ENCODE measurements at regions not wholly inside any gene's neighbourhood (a gene's known extent, or its start where the extent isn't known, plus 50 kb on each side); places are given as distances from the start of the nearest gene placed in this dataset.

- no peak for TF ChIP-seq CTCF (IDR thresholded peaks at IDR 0.05; ENCODE audit: low read depth, low read length)
- no peak for DNase-seq (ENCODE audit: low read depth in 2 of 2)
- H3K4me3 ChIP-seq (replicated peaks in 1 of 2; ENCODE audit: low read depth in 2 of 2, low read length in 2 of 2): no peak overlapping the region
Observed at GRCh38 chr18:38362286-38362792, 796.7 kb upstream of the CELF4 start.

- TF ChIP-seq CTCF (IDR thresholded peaks at IDR 0.05; ENCODE audit: low read depth, low read length): no peak
- DNase-seq (ENCODE audit: low read depth in 2 of 2): no peak
- H3K4me3 ChIP-seq (replicated peaks in 1 of 2; ENCODE audit: low read depth in 2 of 2, low read length in 2 of 2): no peak overlapping the region
Observed at GRCh38 chr18:38358805-38359657, 793.4 kb upstream of the CELF4 start.

- H3K4me3 ChIP-seq (replicated peaks in 1 of 2; ENCODE audit: low read depth in 2 of 2, low read length in 2 of 2): no peak overlapping the region
- TF ChIP-seq CTCF (IDR thresholded peaks at IDR 0.05; ENCODE audit: low read depth, low read length): no peak
- no peak for DNase-seq (ENCODE audit: low read depth in 2 of 2)
Observed at GRCh38 chr18:38353149-38353548, 787.6 kb upstream of the CELF4 start.

GRCh38 chr18:38350141-38350540 lies 784.5 kb upstream of the CELF4 start:
- DNase-seq (ENCODE audit: low read depth in 2 of 2): no peak
- no peak for TF ChIP-seq CTCF (IDR thresholded peaks at IDR 0.05; ENCODE audit: low read depth, low read length)
- H3K4me3 ChIP-seq (replicated peaks in 1 of 2; ENCODE audit: low read depth in 2 of 2, low read length in 2 of 2): no peak overlapping the region

GRCh38 chr18:38330573-38330972 lies 765.0 kb upstream of the CELF4 start:
- no peak for TF ChIP-seq CTCF (IDR thresholded peaks at IDR 0.05; ENCODE audit: low read depth, low read length)
- no peak for DNase-seq (ENCODE audit: low read depth in 2 of 2)
- H3K4me3 ChIP-seq (replicated peaks in 1 of 2; ENCODE audit: low read depth in 2 of 2, low read length in 2 of 2): no peak overlapping the region

GRCh38 chr18:38329145-38329544 lies 763.5 kb upstream of the CELF4 start:
- no peak for DNase-seq (ENCODE audit: low read depth in 2 of 2)
- no peak for TF ChIP-seq CTCF (IDR thresholded peaks at IDR 0.05; ENCODE audit: low read depth, low read length)
- H3K4me3 ChIP-seq (replicated peaks in 1 of 2; ENCODE audit: low read depth in 2 of 2, low read length in 2 of 2): no peak overlapping the region
